ENCODE measurements at regions not wholly inside any gene's neighbourhood (a gene's known extent, or its start where the extent isn't known, plus 50 kb on each side); places are given as distances from the start of the nearest gene placed in this dataset.

- no peaks in the 10 kb centered on the region; the same call in 1 of the 2 replicates for H3K4me1 ChIP-seq (ENCODE audit: control insufficient read depth, insufficient read depth, low read length)
- CTCF ChIA-PET = interaction anchor here (0.7 kb wide), 2 partner anchors 53 to 268 kb away, joined by 3 read pairs; no protein-coding TSS in a partner anchor
- no peaks in the 10 kb centered on the region for H3K36me3 ChIP-seq (ENCODE audit: control insufficient read depth in 2 of 2, insufficient read depth in 1 of 2, low read length in 2 of 2)
- no peak overlapping the region for H3K27ac ChIP-seq (ENCODE audit: extremely low read depth, low read depth, low read length)
- no peak overlapping the region for H3K4me3 ChIP-seq (ENCODE audit: low read depth, low read length)
- TF ChIP-seq SP2 (tag by site-specific recombination; IDR thresholded peaks at IDR 0.05) = no peak
- TF ChIP-seq ZSCAN16 (tag by site-specific recombination; IDR thresholded peaks at IDR 0.05) = no peak
- TF ChIP-seq ZNF561 (tag by site-specific recombination; IDR thresholded peaks at IDR 0.05; ENCODE audit: borderline replicate concordance) = no peak
- TF ChIP-seq ZNF785 (tag by site-specific recombination; IDR thresholded peaks at IDR 0.05) = no peak
- TF ChIP-seq ATF2 (tag by site-specific recombination; IDR thresholded peaks at IDR 0.05; ENCODE audit: low read depth) = no peak
- TF ChIP-seq PRDM2 (tag by site-specific recombination; IDR thresholded peaks at IDR 0.05; ENCODE audit: borderline replicate concordance) = no peak
- no peak for TF ChIP-seq EGR2 (tag by site-specific recombination; IDR thresholded peaks at IDR 0.05; ENCODE audit: low read depth)
- no peak for TF ChIP-seq ZFP3 (tag by site-specific recombination; IDR thresholded peaks at IDR 0.05; ENCODE audit: low read depth)
- TF ChIP-seq ZNF121 (tag by site-specific recombination; IDR thresholded peaks at IDR 0.05) = no peak
- no peak for TF ChIP-seq ZNF146 (tag by site-specific recombination; IDR thresholded peaks at IDR 0.05)
- TF ChIP-seq ZNF248 (tag by site-specific recombination; IDR thresholded peaks at IDR 0.05) = no peak
- TF ChIP-seq ZNF521 (tag by site-specific recombination; IDR thresholded peaks at IDR 0.05) = no peak
- no peak for TF ChIP-seq ZNF518A (tag by site-specific recombination; conservative IDR thresholded peaks at IDR 0.05; ENCODE audit: low read depth)
- TF ChIP-seq ZNF350 (tag by site-specific recombination; IDR thresholded peaks at IDR 0.05) = no peak
- no peak for TF ChIP-seq ZNF155 (tag by site-specific recombination; IDR thresholded peaks at IDR 0.05)
- no peak for TF ChIP-seq ZXDB (tag by site-specific recombination; IDR thresholded peaks at IDR 0.05)
- no peak for TF ChIP-seq HIC1 (tag by site-specific recombination; IDR thresholded peaks at IDR 0.05)
- TF ChIP-seq ZNF362 (tag by site-specific recombination; IDR thresholded peaks at IDR 0.05) = no peak
- POLR2A ChIA-PET = interaction anchor here (0.6 kb wide), 1 partner anchor 558 kb away, joined by 3 read pairs; no protein-coding TSS in a partner anchor
- no peaks in the 10 kb centered on the region for H3K9me3 ChIP-seq (ENCODE audit: control insufficient read depth, insufficient read depth, low read depth, low read length)
Observed at GRCh38 chr6:138638604-138639003, 135.0 kb upstream of the CCDC28A start.

Data from HEK293 (cell line).